ENCODE measurements at regions not wholly inside any gene's neighbourhood (a gene's known extent, or its start where the extent isn't known, plus 50 kb on each side); places are given as distances from the start of the nearest gene placed in this dataset.

- no peak for TF ChIP-seq RARB (CRISPR knock-in tag; IDR thresholded peaks at IDR 0.05)
- no peak for TF ChIP-seq ARNTL (CRISPR knock-in tag; IDR thresholded peaks at IDR 0.05; ENCODE audit: borderline replicate concordance, low read depth)
- no peak for TF ChIP-seq CSDC2 (CRISPR knock-in tag; IDR thresholded peaks at IDR 0.05)
Observed at GRCh38 chr11:113632981-113633380, 73.1 kb downstream of the TMPRSS5 start.
